ENCODE measurements at regions not wholly inside any gene's neighbourhood (a gene's known extent, or its start where the extent isn't known, plus 50 kb on each side); places are given as distances from the start of the nearest gene placed in this dataset.

- TF ChIP-seq CTCF (IDR thresholded peaks at IDR 0.05; ENCODE audit: low read depth, low read length) (no peak), POLR2A (IDR thresholded peaks at IDR 0.05; ENCODE audit: extremely low read depth, insufficient read length) (no peak), MAX (IDR thresholded peaks at IDR 0.05; ENCODE audit: low read depth, low read length) (no peak)
Measured at GRCh38 chr21:19049567-19049966, 646.0 kb upstream of the TMPRSS15 start.
